Fibroblast of the aortic adventitia (primary cell): ENCODE measurements at regions not wholly inside any gene's neighbourhood (a gene's known extent, or its start where the extent isn't known, plus 50 kb on each side); places are given as distances from the start of the nearest gene placed in this dataset.

Source experiments
- DNase-seq: peaks from one replicate; pipeline ENCODE4 v3.0.0-alpha.2; 2010; ENCODE audit warnings: low read depth
- H3K4me3 ChIP-seq: 2 replicates; pipeline ENCODE4 v1.5.1; 2011; ENCODE audit warnings: low read depth, mild to moderate bottlenecking, control low read depth, low read length, moderate library complexity
- CTCF ChIP-seq: IDR thresholded peaks from 2 replicates; pipeline ENCODE4 v1.5.1; 2011; ENCODE audit warnings: mild to moderate bottlenecking, low read length, control low read depth, inconsistent platforms; ENCODE audit not compliant: insufficient read depth

- no peak for TF ChIP-seq CTCF
- H3K4me3 ChIP-seq: no peak overlapping the region
- DNase-seq: no peak
Observed at GRCh38 chr14:98174041-98174440, 1098.0 kb downstream of the BCL11B start.

- H3K4me3 ChIP-seq: no peak overlapping the region
- TF ChIP-seq CTCF: no peak
- DNase-seq: no peak
Observed at GRCh38 chr14:98175436-98175835, 1096.6 kb downstream of the BCL11B start.

GRCh38 chr14:98175881-98176280 is 1096.1 kb downstream of the BCL11B start:
- TF ChIP-seq CTCF: no peak
- no peak for DNase-seq
- H3K4me3 ChIP-seq: no peak overlapping the region

GRCh38 chr14:98176892-98177291 is 1095.1 kb downstream of the BCL11B start:
- TF ChIP-seq CTCF: no peak
- H3K4me3 ChIP-seq: no peak overlapping the region
- DNase-seq: no peak

- H3K4me3 ChIP-seq: no peak overlapping the region
- no peak for DNase-seq
- no peak for TF ChIP-seq CTCF
Observed at GRCh38 chr14:98177551-98177950, 1094.4 kb downstream of the BCL11B start.

GRCh38 chr14:98181241-98181640 is 1090.8 kb downstream of the BCL11B start:
- no peak overlapping the region for H3K4me3 ChIP-seq
- DNase-seq: no peak
- no peak for TF ChIP-seq CTCF

GRCh38 chr14:98181768-98182167 is 1090.2 kb downstream of the BCL11B start:
- DNase-seq: no peak
- no peak for TF ChIP-seq CTCF
- H3K4me3 ChIP-seq: no peak overlapping the region
